ENCODE measurements at regions not wholly inside any gene's neighbourhood (a gene's known extent, or its start where the extent isn't known, plus 50 kb on each side); places are given as distances from the start of the nearest gene placed in this dataset.

- no peak for TF ChIP-seq ZBTB33 (IDR thresholded peaks at IDR 0.05)
- no peak for TF ChIP-seq RXRA (IDR thresholded peaks at IDR 0.05)
- no peak for TF ChIP-seq EGR1 (IDR thresholded peaks at IDR 0.05; ENCODE audit: low read depth in 2 of 2)
- no peak for TF ChIP-seq FOXA1 (IDR thresholded peaks at IDR 0.05)
- TF ChIP-seq MAX (IDR thresholded peaks at IDR 0.05) = no peak
- TF ChIP-seq ATF3 (IDR thresholded peaks at IDR 0.05) = no peak
- TF ChIP-seq TAF1 (conservative IDR thresholded peaks at IDR 0.05) = no peak
These were observed 98.5 kb upstream of the INSIG1 start (continued) for GRCh38 chr7:155198901-155199845.

- Histone ChIP-seq H3K36me3 (ENCODE audit: control insufficient read depth in 4 of 4, insufficient read depth in 3 of 4, low read depth in 1 of 4, low read length in 3 of 4) (no peaks in the 10 kb centered on the region), H3K27me3 (ENCODE audit: control insufficient read depth in 4 of 4, insufficient read depth in 4 of 4, low read length in 3 of 4) (no peaks in the 10 kb centered on the region), H3K4me3 (ENCODE audit: low read depth in 1 of 3, low read length in 3 of 3) (no peak overlapping the region), H3K27ac (ENCODE audit: low read depth in 1 of 2, low read length in 2 of 2) (no peak overlapping the region), H3K9me3 (ENCODE audit: control insufficient read depth in 4 of 4, low read length in 3 of 4) (no peaks in the 10 kb centered on the region), H3K4me1 (ENCODE audit: control insufficient read depth in 4 of 4, insufficient read depth in 4 of 4, low read length in 3 of 4) (no peaks in the 10 kb centered on the region), H3K9ac (ENCODE audit: low read depth in 1 of 2, low read length in 2 of 2) (no peak overlapping the region)
- WGBS = 91% methylated on average over 17 of the region's 17 CpGs
- no peak for DNase-seq (ENCODE audit: low spot score)
- TF ChIP-seq YY1 (IDR thresholded peaks at IDR 0.05) (no peak), FOXA2 (IDR thresholded peaks at IDR 0.05) (no peak), CTCF (IDR thresholded peaks at IDR 0.05; ENCODE audit: low read depth, low read length, missing input control) (no peak)
These were observed 96.2 kb upstream of the INSIG1 start for GRCh38 chr7:155201325-155202087.

- 90% methylated on average over 15 of the region's 15 CpGs for WGBS
- no peaks in the 10 kb centered on the region for H3K27me3 ChIP-seq (ENCODE audit: control insufficient read depth in 4 of 4, insufficient read depth in 4 of 4, low read length in 3 of 4)
- no peaks in the 10 kb centered on the region for H3K36me3 ChIP-seq (ENCODE audit: control insufficient read depth in 4 of 4, insufficient read depth in 3 of 4, low read depth in 1 of 4, low read length in 3 of 4)
- DNase-seq (ENCODE audit: low spot score) = no peak
- H3K4me3 ChIP-seq (ENCODE audit: low read depth in 1 of 3, low read length in 3 of 3) = no peak overlapping the region
- H3K27ac ChIP-seq (ENCODE audit: low read depth in 1 of 2, low read length in 2 of 2) = no peak overlapping the region
- no peak overlapping the region for H3K9ac ChIP-seq (ENCODE audit: low read depth in 1 of 2, low read length in 2 of 2)
- no peaks in the 10 kb centered on the region for H3K9me3 ChIP-seq (ENCODE audit: control insufficient read depth in 4 of 4, low read length in 3 of 4)
- no peaks in the 10 kb centered on the region for H3K4me1 ChIP-seq (ENCODE audit: control insufficient read depth in 4 of 4, insufficient read depth in 4 of 4, low read length in 3 of 4)
- TF ChIP-seq SP1 (IDR thresholded peaks at IDR 0.05) = no peak
- TF ChIP-seq GABPA (IDR thresholded peaks at IDR 0.05 in 1 of 2, conservative IDR thresholded peaks at IDR 0.05 in 1 of 2) = no peak
- TF ChIP-seq ATF3 (IDR thresholded peaks at IDR 0.05) = no peak
- no peak for TF ChIP-seq HNF4A (conservative IDR thresholded peaks at IDR 0.05)
- TF ChIP-seq EGR1 (IDR thresholded peaks at IDR 0.05; ENCODE audit: low read depth in 2 of 2) = no peak
- TF ChIP-seq TAF1 (conservative IDR thresholded peaks at IDR 0.05) = no peak
- no peak for TF ChIP-seq RAD21 (IDR thresholded peaks at IDR 0.05)
- no peak for TF ChIP-seq HNF4G (IDR thresholded peaks at IDR 0.05)
- no peak for TF ChIP-seq JUND (IDR thresholded peaks at IDR 0.05)
- no peak for TF ChIP-seq RXRA (IDR thresholded peaks at IDR 0.05)
- TF ChIP-seq REST (IDR thresholded peaks at IDR 0.05) = no peak
- no peak for TF ChIP-seq YY1 (IDR thresholded peaks at IDR 0.05)
- no peak for TF ChIP-seq MAX (IDR thresholded peaks at IDR 0.05)
These were observed 95.4 kb upstream of the INSIG1 start for GRCh38 chr7:155202106-155202871.
